Panc1 (cell line): ENCODE measurements at regions not wholly inside any gene's neighbourhood (a gene's known extent, or its start where the extent isn't known, plus 50 kb on each side); places are given as distances from the start of the nearest gene placed in this dataset.

Experiments
- POLR2AphosphoS5 ChIP-seq: IDR thresholded peaks from 2 replicates; pipeline ENCODE4 v1.6.1; 2012; ENCODE audit warnings: mild to moderate bottlenecking, low read depth, low read length, moderate library complexity
- SIN3A ChIP-seq: IDR thresholded peaks from 2 replicates; pipeline ENCODE4 v1.6.1; 2012; ENCODE audit warnings: low read depth, mild to moderate bottlenecking, low read length, moderate library complexity, borderline replicate concordance; ENCODE audit not compliant: insufficient read depth
- TCF7L2 ChIP-seq: IDR thresholded peaks from 2 replicates; pipeline ENCODE4 v1.6.1; 2011; ENCODE audit warnings: mild to moderate bottlenecking, low read depth, low read length, inconsistent platforms
- TF ChIP-seq, protein P1 (sequence below): fragments of 450-650 bp; IDR thresholded peaks from 2 replicates; pipeline ENCODE4 v1.5.1; 2017; ENCODE audit warnings: mild to moderate bottlenecking
- TF ChIP-seq, protein P2 (sequence below), 2 experiments: IDR thresholded peaks; 2 replicates each; pipeline ENCODE4 v1.6.1; 2011 to 2012; ENCODE audit warnings: low read depth in 2 of 2, control low read depth in 1 of 2, low read length in 1 of 2, mild to moderate bottlenecking in 1 of 2, moderate library complexity in 1 of 2; ENCODE audit not compliant: insufficient read depth in 1 of 2

DNA sequence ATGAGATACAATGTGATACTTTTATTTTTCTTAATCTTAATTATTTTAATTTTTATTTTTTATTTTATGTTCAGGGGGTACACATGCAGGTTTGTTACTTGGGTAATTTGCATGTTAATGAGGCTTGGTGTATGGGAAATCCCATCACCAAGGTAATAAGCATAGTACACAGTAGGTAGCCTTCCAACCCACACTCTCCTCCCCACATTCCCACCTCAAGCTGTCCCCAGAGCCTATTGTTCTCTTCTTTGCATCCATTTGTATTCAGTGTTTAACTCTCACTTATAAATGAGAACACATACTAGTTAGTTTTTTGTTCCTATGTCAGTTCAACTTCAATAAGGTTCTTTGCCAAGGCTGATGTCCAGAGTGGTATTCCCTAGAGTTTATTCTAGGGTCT lies 1375.4 kb downstream of the NSUN3 start:
- TF ChIP-seq, protein P1, sequence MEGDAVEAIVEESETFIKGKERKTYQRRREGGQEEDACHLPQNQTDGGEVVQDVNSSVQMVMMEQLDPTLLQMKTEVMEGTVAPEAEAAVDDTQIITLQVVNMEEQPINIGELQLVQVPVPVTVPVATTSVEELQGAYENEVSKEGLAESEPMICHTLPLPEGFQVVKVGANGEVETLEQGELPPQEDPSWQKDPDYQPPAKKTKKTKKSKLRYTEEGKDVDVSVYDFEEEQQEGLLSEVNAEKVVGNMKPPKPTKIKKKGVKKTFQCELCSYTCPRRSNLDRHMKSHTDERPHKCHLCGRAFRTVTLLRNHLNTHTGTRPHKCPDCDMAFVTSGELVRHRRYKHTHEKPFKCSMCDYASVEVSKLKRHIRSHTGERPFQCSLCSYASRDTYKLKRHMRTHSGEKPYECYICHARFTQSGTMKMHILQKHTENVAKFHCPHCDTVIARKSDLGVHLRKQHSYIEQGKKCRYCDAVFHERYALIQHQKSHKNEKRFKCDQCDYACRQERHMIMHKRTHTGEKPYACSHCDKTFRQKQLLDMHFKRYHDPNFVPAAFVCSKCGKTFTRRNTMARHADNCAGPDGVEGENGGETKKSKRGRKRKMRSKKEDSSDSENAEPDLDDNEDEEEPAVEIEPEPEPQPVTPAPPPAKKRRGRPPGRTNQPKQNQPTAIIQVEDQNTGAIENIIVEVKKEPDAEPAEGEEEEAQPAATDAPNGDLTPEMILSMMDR, result no peak
- TF ChIP-seq POLR2AphosphoS5 (no peak), SIN3A (no peak), TCF7L2 (no peak)
- TF ChIP-seq, protein P2, sequence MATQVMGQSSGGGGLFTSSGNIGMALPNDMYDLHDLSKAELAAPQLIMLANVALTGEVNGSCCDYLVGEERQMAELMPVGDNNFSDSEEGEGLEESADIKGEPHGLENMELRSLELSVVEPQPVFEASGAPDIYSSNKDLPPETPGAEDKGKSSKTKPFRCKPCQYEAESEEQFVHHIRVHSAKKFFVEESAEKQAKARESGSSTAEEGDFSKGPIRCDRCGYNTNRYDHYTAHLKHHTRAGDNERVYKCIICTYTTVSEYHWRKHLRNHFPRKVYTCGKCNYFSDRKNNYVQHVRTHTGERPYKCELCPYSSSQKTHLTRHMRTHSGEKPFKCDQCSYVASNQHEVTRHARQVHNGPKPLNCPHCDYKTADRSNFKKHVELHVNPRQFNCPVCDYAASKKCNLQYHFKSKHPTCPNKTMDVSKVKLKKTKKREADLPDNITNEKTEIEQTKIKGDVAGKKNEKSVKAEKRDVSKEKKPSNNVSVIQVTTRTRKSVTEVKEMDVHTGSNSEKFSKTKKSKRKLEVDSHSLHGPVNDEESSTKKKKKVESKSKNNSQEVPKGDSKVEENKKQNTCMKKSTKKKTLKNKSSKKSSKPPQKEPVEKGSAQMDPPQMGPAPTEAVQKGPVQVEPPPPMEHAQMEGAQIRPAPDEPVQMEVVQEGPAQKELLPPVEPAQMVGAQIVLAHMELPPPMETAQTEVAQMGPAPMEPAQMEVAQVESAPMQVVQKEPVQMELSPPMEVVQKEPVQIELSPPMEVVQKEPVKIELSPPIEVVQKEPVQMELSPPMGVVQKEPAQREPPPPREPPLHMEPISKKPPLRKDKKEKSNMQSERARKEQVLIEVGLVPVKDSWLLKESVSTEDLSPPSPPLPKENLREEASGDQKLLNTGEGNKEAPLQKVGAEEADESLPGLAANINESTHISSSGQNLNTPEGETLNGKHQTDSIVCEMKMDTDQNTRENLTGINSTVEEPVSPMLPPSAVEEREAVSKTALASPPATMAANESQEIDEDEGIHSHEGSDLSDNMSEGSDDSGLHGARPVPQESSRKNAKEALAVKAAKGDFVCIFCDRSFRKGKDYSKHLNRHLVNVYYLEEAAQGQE (IDR thresholded peaks at IDR 0.05; ENCODE audit: insufficient read depth in 1 of 2, low read depth in 2 of 2, low read length in 1 of 2), result no peak
